ENCODE measurements at regions not wholly inside any gene's neighbourhood (a gene's known extent, or its start where the extent isn't known, plus 50 kb on each side); places are given as distances from the start of the nearest gene placed in this dataset.
A peak's percentile ranks its signal among the peaks of the same experiment; 100 is the strongest.

DNA sequence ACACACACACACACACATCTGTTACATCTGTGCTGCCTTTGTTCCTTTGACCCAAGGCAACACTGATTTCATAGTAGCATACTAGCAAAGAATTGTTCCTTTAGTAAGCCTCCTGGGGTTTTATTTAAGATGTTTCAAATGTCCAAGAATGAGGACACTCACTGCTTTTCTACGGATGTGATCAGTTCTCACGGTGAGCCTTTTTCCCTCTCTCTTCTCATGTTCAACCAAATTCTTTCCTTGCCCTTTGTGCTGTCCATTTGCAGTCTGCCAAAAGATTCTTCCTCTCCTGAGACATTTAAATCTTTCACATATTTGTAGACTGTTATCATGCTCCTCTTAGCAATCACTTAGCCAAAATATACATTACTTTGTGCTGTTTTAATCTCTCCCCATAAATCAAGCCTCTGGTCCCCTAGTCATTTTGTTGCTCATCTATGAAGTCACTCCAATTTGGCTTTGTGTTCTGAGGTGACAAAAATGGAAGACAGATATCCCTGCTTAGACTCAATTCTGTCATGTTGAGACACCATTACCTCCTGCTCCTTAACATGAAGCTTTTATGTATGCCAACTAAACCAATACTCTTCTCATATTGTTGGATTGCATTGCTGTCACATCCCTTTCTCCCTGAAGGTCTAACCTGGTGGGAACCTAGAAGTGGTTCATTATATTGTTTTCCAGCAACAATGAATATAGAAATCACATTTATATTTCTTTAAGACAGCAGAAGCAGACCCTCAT, 1605.3 kb upstream of the ACVR2A start:
- Histone ChIP-seq H3K9me3 (replicated peaks in 1 of 11) (no peaks in the 10 kb centered on the region), H3K9ac (no peak overlapping the region), H3K27ac (no peak overlapping the region), H3K4me3 (no peak overlapping the region), H3K27me3 (no peaks in the 10 kb centered on the region), H3K4me2 (no peak overlapping the region), H3K4me1 (no peaks in the 10 kb centered on the region), H3K36me3 (no peaks in the 10 kb centered on the region), H4K20me1 (no peaks in the 10 kb centered on the region)
- TF ChIP-seq Cebpa-rat (IDR thresholded peaks at IDR 0.05) = no peak

DNA sequence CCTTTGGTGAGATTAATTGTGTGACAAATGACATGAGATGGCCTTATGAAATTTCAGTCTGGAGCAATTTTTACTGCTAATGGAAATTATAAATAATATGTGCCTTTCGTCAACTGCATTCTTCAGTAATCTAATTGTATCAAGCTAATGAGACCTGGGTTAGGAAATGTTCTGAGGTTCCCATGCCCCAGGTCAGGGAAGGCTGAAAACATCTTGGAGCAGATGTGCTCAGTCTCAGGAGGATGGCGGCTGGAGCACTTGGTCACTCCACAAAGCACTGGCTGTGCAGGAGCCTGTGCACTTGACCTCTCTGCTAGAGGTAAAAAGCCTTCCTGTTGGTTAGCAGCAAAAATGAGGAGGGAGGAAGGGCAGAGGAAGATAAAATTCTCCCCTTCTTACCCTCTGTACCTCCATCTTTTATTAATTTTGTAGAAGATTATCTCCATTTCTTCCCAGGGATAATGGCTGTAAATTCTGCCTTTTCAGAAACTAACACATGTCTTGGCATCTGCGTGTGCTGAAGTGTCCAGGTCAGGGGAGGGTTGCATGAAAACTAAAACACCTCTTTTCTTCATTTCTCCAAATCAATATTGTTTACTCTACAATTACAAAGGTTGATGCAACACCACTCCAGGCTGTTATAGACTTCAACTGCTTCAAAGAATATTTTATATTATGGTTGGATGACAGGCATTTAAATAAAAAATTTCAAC, 1606.4 kb upstream of the ACVR2A start:
- TF ChIP-seq Cebpa-rat (IDR thresholded peaks at IDR 0.05) = no peak
- Histone ChIP-seq H3K27ac (no peak overlapping the region), H3K4me1 (no peaks in the 10 kb centered on the region), H4K20me1 (no peaks in the 10 kb centered on the region), H3K9ac (no peak overlapping the region), H3K9me3 (replicated peaks in 1 of 11) (no peaks in the 10 kb centered on the region), H3K4me3 (no peak overlapping the region), H3K4me2 (no peak overlapping the region), H3K27me3 (no peaks in the 10 kb centered on the region), H3K36me3 (no peaks in the 10 kb centered on the region)

DNA sequence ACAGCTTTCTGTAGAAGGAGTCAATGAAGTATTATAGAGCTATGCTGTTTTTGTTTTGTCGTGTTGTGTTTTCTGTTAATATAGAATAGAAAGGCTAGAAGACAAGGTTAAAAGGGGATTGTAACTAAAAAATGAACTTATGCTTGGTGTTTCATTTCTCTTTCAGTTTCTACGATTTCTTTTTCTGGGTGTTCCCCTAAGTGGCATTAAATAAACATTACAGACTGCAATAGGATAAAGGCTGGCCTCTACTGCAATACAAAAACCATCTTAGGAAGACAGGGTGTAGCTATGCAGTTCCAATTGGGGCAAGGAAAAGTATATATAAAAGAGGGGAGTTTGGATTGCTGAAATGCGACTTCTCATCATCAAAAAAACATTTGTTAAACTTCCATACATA, 1609.7 kb upstream of the ACVR2A start:
- Histone ChIP-seq H3K4me1 (no peaks in the 10 kb centered on the region), H3K4me3 (no peak overlapping the region), H3K27ac (no peak overlapping the region), H4K20me1 (no peaks in the 10 kb centered on the region), H3K27me3 (no peaks in the 10 kb centered on the region), H3K4me2 (no peak overlapping the region), H3K36me3 (no peaks in the 10 kb centered on the region), H3K9ac (no peak overlapping the region), H3K9me3 (replicated peaks in 1 of 11) (no peaks in the 10 kb centered on the region)
- no peak for TF ChIP-seq Cebpa-rat (IDR thresholded peaks at IDR 0.05)

DNA sequence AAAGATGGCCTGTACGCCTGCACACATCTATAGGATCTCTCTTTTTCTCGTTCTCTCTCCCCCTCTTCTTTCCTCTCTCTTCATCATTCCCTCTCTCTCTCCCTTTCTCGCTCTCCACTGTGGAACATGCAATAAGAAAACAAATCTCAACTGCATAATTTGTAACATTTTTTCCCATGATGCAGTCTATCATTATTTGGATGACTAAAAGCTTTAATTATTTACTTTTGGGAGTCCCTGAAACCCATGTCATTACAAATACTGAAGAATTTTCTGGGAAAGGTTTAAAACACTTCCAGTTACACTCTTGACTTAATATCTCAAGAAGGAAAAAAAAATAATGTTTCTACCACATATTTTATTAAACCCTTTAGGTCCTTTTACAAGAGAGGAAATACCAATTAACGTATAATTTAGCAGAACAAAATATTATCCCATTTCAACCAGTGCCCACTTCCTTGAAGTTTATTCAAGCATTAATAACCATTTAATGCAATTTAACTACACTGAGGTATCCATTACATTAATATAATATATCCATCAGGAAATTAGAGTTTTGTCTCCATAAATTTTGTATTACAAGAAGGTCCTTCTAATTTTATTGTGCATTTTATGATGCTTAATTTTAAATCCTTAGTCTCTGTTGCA, 1615.2 kb upstream of the ACVR2A start:
- Histone ChIP-seq H3K36me3 (no peaks in the 10 kb centered on the region), H3K27ac (no peak overlapping the region), H3K9me3 (replicated peaks in 1 of 11) (no peaks in the 10 kb centered on the region), H4K20me1 (no peaks in the 10 kb centered on the region), H3K27me3 (no peaks in the 10 kb centered on the region), H3K4me1 (peaks cover 0 to 9% (median 4%) of the 10 kb centered on the region in 10 experiments; a peak in 9 of 20 replicates), H3K9ac (no peak overlapping the region), H3K4me2 (no peak overlapping the region), H3K4me3 (no peak overlapping the region)
- no peak for TF ChIP-seq Cebpa-rat (IDR thresholded peaks at IDR 0.05)

DNA sequence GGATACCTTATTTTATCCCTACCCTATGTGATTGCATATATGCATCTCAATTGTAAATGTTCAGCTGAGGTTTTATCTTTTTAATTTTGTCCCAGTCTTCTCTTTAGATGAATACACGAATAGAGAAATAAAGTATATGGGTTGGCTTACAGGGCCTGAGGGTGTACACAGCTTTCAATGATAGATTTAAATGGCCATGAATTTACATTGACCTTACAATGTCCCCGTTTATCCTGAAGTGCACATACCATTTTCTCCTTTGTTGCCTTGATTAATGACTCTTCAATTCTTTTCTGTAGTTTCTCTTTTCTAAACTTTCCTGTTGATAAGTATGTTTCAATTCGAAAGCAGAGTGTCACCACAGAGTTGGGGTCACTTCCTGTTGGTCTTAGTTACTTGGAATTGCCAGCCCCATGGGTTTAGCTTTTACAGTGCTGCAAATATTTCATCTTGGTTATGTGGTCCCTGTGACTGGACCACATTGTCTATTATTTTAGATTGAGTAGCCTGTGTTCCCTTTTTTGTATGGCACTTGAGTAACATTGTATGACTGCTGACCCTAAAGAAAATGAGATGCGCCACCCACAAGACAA, 1616.3 kb upstream of the ACVR2A start:
- Histone ChIP-seq H4K20me1 (no peaks in the 10 kb centered on the region), H3K4me2 (peak overlapping the region in 6 of 11 experiments; percentile 3 to 30 (median 12); a peak in 4 of 22 replicates), H3K4me1 (peaks cover 0 to 9% (median 4%) of the 10 kb centered on the region in 10 experiments; a peak in 9 of 20 replicates), H3K4me3 (no peak overlapping the region), H3K9ac (no peak overlapping the region), H3K27me3 (no peaks in the 10 kb centered on the region), H3K9me3 (replicated peaks in 1 of 11) (no peaks in the 10 kb centered on the region), H3K27ac (no peak overlapping the region), H3K36me3 (no peaks in the 10 kb centered on the region)
- TF ChIP-seq Cebpa-rat (IDR thresholded peaks at IDR 0.05) = no peak

DNA sequence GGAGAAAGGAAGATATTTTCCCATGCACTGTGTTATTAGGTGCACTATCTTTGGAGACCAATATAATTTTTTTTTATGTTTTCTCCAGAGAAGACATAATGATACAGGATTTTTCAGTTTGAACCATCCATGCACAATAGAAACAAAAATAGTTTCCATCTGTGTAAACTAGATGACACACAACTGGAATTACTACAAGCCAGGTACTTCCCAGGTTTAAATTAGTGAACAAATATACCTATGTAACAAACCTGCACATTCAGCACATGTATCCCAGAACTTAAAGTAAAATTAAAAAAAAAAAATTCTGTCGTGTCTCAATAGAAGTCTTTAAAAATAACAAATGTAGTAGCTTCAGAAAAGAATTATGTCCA, 1616.8 kb upstream of the ACVR2A start:
- no peaks in the 10 kb centered on the region for H4K20me1 ChIP-seq
- TF ChIP-seq Cebpa-rat (IDR thresholded peaks at IDR 0.05) = no peak

DNA sequence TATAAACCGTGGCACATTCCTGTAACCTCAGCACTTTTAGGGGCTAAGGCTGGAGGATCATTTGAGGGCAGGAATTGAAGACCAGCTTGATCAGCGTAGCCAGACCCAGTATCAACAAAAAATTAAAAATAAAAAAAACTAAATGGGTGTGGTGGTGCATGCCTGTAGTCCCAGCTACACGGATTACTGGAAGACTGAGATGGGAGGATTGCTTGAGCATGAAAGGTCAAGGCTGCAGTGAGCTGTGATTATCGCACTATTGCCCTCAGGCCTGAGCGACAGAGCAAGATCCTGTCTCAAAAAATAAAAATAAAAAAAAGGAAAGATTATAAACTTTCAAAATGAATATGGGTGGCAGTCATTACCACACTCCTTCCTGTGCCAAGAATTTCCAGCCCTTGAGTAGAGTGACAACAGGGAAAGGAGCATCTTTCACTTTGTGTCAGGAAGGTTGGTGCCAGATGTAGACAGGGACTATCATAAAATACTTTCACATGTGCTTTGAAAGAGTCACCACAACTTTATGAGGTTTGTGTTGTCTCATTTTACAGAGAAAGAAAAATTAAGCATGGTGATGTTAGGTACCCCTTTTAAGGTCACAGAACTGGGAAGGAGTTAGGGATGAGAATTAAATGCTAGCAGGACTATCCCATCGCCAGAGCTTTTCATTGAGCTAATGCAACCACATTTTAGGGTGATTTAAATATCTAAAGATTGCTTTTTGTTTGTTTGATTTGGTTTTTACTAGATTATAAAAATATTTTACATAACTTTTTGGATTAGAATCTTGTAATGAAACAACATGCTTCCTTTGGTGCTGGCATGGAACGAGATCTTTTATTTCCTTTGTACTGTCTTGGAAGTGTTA, 1617.4 kb upstream of the ACVR2A start:
- H3K9me3 ChIP-seq (replicated peaks in 1 of 11) = no peaks in the 10 kb centered on the region
- TF ChIP-seq Cebpa-rat (IDR thresholded peaks at IDR 0.05) = no peak
- H3K4me3 ChIP-seq = no peak overlapping the region
- H4K20me1 ChIP-seq = no peaks in the 10 kb centered on the region
- no peak overlapping the region for H3K9ac ChIP-seq
- H3K4me1 ChIP-seq = peaks cover 0 to 9% (median 4%) of the 10 kb centered on the region in 10 experiments; a peak in 9 of 20 replicates
- H3K27ac ChIP-seq = no peak overlapping the region
- H3K4me2 ChIP-seq = no peak overlapping the region
- H3K27me3 ChIP-seq = no peaks in the 10 kb centered on the region
- H3K36me3 ChIP-seq = no peaks in the 10 kb centered on the region

More for the DNA sequence above, 1616.8 kb upstream of the ACVR2A start:
- peaks cover 0 to 9% (median 4%) of the 10 kb centered on the region in 10 experiments; a peak in 9 of 20 replicates for H3K4me1 ChIP-seq
- no peak overlapping the region for H3K4me3 ChIP-seq
- H3K27me3 ChIP-seq = no peaks in the 10 kb centered on the region
- H3K9ac ChIP-seq = no peak overlapping the region
- H3K27ac ChIP-seq = no peak overlapping the region
- H3K36me3 ChIP-seq = no peaks in the 10 kb centered on the region
- no peaks in the 10 kb centered on the region for H3K9me3 ChIP-seq (replicated peaks in 1 of 11)
- no peak overlapping the region for H3K4me2 ChIP-seq

DNA sequence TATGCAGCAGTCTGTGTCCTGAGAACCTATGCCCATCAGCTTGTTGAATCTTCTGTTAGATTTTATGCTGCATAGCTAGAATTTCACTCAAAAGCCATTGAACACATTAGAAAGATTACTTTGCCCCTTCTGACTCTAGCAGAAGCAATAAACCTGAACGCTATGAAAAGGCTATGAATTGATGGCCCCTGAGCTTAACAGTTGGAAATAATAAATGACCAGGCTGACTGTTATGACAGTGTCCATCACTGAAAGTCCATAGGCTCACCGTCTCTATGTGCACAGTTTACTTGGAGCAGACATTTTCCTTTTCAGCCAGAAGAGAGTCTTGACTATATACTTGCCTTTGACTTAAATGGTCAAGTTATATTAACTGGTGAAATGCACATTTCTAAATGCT, 1618.8 kb upstream of the ACVR2A start:
- H3K9ac ChIP-seq = no peak overlapping the region
- no peak overlapping the region for H3K4me3 ChIP-seq
- H3K27me3 ChIP-seq = no peaks in the 10 kb centered on the region
- H3K9me3 ChIP-seq (replicated peaks in 1 of 11) = no peaks in the 10 kb centered on the region
- no peaks in the 10 kb centered on the region for H3K36me3 ChIP-seq
- H3K4me1 ChIP-seq = peaks cover 0 to 9% (median 4%) of the 10 kb centered on the region in 10 experiments; a peak in 9 of 20 replicates
- no peaks in the 10 kb centered on the region for H4K20me1 ChIP-seq
- no peak overlapping the region for H3K27ac ChIP-seq
- TF ChIP-seq Cebpa-rat (IDR thresholded peaks at IDR 0.05) = no peak
- no peak overlapping the region for H3K4me2 ChIP-seq
